LNCAP (cell line): ENCODE measurements at regions not wholly inside any gene's neighbourhood (a gene's known extent, or its start where the extent isn't known, plus 50 kb on each side); places are given as distances from the start of the nearest gene placed in this dataset.

Experiments
- TF ChIP-seq, protein P1 (sequence below): fragments of 450-650 bp; IDR thresholded peaks from 2 replicates; pipeline ENCODE4 v1.5.1; 2017; ENCODE audit warnings: mild to moderate bottlenecking

- TF ChIP-seq, protein P1, sequence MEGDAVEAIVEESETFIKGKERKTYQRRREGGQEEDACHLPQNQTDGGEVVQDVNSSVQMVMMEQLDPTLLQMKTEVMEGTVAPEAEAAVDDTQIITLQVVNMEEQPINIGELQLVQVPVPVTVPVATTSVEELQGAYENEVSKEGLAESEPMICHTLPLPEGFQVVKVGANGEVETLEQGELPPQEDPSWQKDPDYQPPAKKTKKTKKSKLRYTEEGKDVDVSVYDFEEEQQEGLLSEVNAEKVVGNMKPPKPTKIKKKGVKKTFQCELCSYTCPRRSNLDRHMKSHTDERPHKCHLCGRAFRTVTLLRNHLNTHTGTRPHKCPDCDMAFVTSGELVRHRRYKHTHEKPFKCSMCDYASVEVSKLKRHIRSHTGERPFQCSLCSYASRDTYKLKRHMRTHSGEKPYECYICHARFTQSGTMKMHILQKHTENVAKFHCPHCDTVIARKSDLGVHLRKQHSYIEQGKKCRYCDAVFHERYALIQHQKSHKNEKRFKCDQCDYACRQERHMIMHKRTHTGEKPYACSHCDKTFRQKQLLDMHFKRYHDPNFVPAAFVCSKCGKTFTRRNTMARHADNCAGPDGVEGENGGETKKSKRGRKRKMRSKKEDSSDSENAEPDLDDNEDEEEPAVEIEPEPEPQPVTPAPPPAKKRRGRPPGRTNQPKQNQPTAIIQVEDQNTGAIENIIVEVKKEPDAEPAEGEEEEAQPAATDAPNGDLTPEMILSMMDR, result peak; percentile 61
Measured at GRCh38 chr7:83271212-83272099, 108.8 kb upstream of the PCLO start.

DNA sequence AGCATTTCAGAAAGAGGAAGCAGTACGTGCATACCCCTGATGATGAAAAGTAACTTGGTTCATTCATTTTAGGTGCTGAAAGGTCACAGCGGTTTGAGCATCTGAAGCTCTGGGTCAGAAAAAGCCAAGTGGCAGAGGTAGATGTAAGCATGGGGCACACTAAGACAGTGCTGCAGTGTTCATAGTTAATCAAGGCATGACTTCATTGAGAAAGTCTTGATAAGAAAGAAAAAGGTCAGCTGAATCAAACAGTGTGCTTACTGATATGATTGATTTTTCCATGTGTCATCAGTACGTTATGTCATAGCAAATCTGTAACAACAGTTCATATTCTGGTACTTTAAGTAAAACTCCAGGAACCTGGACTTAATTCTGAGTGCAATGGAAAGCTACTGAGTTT is 107.7 kb upstream of the PCLO start:
- TF ChIP-seq, protein P1, result no peak

- TF ChIP-seq, protein P1, result no peak
Measured at GRCh38 chr7:83267141-83267631, 104.5 kb upstream of the PCLO start.

DNA sequence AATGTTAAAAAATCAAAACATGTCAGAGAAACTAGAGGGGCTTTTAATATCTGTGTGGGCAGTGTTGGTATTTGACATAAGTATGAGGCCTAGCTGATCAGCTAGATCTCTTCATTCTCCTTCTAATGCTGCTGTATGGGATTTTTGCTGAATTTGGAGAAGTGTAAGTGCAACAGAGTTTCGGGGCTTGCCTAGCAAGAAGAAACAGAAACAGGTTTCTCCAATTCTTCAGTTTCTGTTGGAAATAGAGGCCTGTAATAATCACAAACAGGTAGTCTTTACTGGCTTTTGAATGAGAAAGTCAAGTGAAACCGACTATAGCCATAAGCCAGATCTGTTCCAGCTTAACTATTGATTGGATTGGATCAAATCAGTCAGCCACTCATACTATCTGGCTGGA is 96.4 kb upstream of the PCLO start:
- TF ChIP-seq, protein P1, result no peak

GRCh38 chr7:83248000-83248399 is 85.3 kb upstream of the PCLO start:
- TF ChIP-seq, protein P1, result no peak

DNA sequence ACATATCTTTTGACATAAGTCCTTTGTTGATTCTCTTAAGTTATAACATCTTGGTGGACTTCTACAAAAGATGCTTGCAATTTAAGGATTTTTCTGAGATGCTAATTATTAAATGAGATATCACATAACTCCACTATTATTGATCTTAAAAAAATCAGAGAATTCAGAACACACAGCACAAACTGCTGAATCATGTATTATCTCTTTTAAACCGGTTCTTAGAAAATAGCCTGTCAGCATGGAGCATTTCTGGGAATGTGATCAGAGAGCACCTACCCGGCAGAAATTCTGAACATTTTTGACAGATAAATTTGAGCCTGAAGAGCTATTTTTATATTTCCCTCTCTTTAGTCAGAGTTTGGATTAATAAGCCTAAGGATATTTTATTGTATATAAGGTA is 50.2 kb upstream of the PCLO start:
- TF ChIP-seq, protein P1, result no peak
